IPS-15b (cell line): ENCODE measurements at regions not wholly inside any gene's neighbourhood (a gene's known extent, or its start where the extent isn't known, plus 50 kb on each side); places are given as distances from the start of the nearest gene placed in this dataset.

Experiments
- H3K27me3 ChIP-seq: one replicate; pipeline ENCODE4 v1.6.1; 2013; ENCODE audit warnings: low read length; ENCODE audit not compliant: control insufficient read depth, insufficient read depth
- H3K36me3 ChIP-seq: one replicate; pipeline ENCODE4 v1.6.1; 2013; ENCODE audit warnings: low read length; ENCODE audit not compliant: control insufficient read depth, insufficient read depth
- H3K4me1 ChIP-seq: one replicate; pipeline ENCODE4 v1.6.1; 2013; ENCODE audit warnings: mild to moderate bottlenecking, low read length; ENCODE audit not compliant: control insufficient read depth, insufficient read depth
- H3K4me3 ChIP-seq: one replicate; pipeline ENCODE4 v1.5.1; 2013; ENCODE audit warnings: low read depth, low read length
- H3K9ac ChIP-seq: one replicate; pipeline ENCODE4 v1.6.1; 2013; ENCODE audit warnings: low read depth, mild to moderate bottlenecking, low read length
- H3K9me3 ChIP-seq: one replicate; pipeline ENCODE4 v1.6.1; 2013; ENCODE audit warnings: mild to moderate bottlenecking, low read length; ENCODE audit not compliant: control insufficient read depth, insufficient read depth

DNA sequence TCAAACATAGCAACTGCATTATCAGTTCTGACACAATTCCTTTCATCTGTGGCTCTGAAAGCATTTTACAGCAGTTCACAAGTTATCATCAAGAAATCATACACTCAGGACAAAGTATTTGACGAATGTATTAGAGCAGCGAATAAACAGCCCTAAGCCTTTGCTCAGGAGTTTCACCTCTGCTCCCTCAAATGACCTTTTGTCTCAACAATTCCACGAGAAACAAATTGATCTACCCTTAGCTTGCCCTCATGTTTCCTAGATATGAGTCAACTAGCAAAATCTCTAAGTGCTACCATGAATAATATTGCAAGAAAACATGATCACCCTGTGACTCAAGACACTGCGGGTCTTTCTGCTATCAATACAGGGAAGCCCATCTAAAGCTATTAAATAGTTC is 396.1 kb downstream of the EFNB2 start:
- peaks cover 6% of the 10 kb centered on the region for H3K4me1 ChIP-seq
- H3K4me3 ChIP-seq: no peak overlapping the region
- H3K27me3 ChIP-seq: no peaks in the 10 kb centered on the region
- no peaks in the 10 kb centered on the region for H3K9me3 ChIP-seq
- H3K9ac ChIP-seq: no peak overlapping the region
- H3K36me3 ChIP-seq: no peaks in the 10 kb centered on the region

GRCh38 chr13:106138620-106139019 is 396.8 kb downstream of the EFNB2 start:
- Histone ChIP-seq H3K27me3 (no peaks in the 10 kb centered on the region), H3K9me3 (no peaks in the 10 kb centered on the region), H3K9ac (no peak overlapping the region), H3K4me1 (no peaks in the 10 kb centered on the region), H3K4me3 (no peak overlapping the region), H3K36me3 (no peaks in the 10 kb centered on the region)

DNA sequence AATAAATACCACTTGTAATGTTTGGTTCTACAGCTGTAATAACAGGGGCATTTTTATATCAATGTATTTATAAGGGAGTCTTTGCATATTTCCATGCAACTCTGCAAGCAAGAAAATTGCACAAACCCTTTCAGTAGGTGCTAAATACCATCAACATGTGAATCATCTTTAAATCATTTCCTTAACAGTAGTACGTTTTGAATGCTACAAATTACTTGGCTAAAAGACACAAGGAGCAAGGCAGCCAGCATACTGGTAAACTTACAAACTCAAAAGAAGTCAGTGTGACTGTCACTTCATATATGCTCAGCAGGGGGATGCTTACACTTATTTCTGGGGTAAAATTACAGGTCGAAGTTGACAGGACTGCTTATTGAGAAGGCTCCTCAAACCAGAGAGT is 402.4 kb downstream of the EFNB2 start:
- no peaks in the 10 kb centered on the region for H3K36me3 ChIP-seq
- no peaks in the 10 kb centered on the region for H3K9me3 ChIP-seq
- no peaks in the 10 kb centered on the region for H3K4me1 ChIP-seq
- H3K9ac ChIP-seq: no peak overlapping the region
- no peak overlapping the region for H3K4me3 ChIP-seq
- no peaks in the 10 kb centered on the region for H3K27me3 ChIP-seq

- Histone ChIP-seq H3K9ac (no peak overlapping the region), H3K36me3 (no peaks in the 10 kb centered on the region), H3K4me1 (no peaks in the 10 kb centered on the region), H3K27me3 (no peaks in the 10 kb centered on the region), H3K4me3 (no peak overlapping the region), H3K9me3 (no peaks in the 10 kb centered on the region)
Observed at GRCh38 chr13:106132216-106132615, 403.2 kb downstream of the EFNB2 start.

DNA sequence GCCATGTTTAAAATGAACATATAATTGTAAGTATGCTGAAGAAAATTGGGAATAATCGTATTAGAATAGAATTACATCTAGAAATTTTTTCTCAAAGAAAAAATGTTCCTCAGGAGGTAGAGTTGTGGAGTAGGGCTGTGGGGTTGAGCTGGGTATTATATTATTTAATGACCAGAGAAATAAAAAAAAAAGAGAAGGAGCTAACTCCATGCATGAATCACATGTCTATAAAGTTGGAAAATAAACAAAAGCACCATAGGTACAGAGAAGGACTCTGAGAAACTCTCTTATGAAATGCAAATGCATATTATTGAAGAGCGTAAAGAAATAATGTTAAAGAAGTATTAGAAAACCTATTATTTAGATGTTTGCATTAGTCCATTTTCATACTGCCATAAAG is 405.5 kb downstream of the EFNB2 start:
- Histone ChIP-seq H3K27me3 (no peaks in the 10 kb centered on the region), H3K4me1 (no peaks in the 10 kb centered on the region), H3K9me3 (no peaks in the 10 kb centered on the region), H3K36me3 (no peaks in the 10 kb centered on the region), H3K4me3 (no peak overlapping the region), H3K9ac (no peak overlapping the region)

GRCh38 chr13:106129273-106129672 is 406.2 kb downstream of the EFNB2 start:
- H3K9me3 ChIP-seq: no peaks in the 10 kb centered on the region

DNA sequence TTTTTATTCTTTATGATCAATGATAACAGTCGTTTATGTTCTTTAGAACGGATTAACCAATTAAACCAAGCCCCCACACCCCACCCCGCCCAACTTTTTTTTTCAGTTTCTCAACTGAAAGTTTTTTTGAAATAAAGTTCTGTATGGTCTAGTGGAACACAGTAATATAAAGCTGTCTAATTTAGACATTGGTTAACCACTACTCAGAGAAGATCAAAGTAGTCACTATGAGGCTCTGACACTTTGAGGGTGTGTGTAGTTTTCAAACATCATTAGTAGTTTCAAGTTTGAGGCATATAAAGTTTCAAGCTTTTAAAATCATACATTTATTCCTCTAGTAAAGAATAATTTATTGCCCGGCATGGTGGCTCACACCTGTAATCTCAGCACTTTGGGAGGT is 413.2 kb downstream of the EFNB2 start:
- Histone ChIP-seq H3K9ac (no peak overlapping the region), H3K4me1 (no peaks in the 10 kb centered on the region), H3K36me3 (no peaks in the 10 kb centered on the region), H3K27me3 (no peaks in the 10 kb centered on the region), H3K4me3 (no peak overlapping the region), H3K9me3 (no peaks in the 10 kb centered on the region)

More at GRCh38 chr13:106129273-106129672, 406.2 kb downstream of the EFNB2 start:
- H3K27me3 ChIP-seq: no peaks in the 10 kb centered on the region
- no peaks in the 10 kb centered on the region for H3K4me1 ChIP-seq
- H3K4me3 ChIP-seq: no peak overlapping the region
- H3K9ac ChIP-seq: no peak overlapping the region
- H3K36me3 ChIP-seq: no peaks in the 10 kb centered on the region

- H3K9ac ChIP-seq: no peak overlapping the region
Observed at GRCh38 chr13:106121173-106121754, 414.2 kb downstream of the EFNB2 start.

DNA sequence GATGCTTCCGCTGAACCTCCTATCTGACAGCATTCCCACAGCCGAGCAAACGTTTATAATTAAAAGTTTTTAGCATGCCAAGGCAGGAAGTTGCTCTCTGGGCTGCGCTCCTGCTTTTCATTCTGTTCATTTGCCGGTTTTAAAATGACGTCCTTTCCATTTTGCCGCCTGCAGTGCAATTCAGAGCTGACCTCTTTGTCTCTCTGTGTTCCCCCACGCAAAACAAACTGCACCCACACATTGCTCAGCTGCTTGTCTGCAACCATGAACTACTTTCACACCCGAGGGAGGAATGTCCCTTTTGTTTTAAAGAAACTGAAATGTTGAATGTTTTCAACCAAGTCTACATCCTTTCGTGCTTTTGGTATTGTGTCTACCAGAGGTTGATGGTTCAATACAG is 416.5 kb downstream of the EFNB2 start:
- H3K9me3 ChIP-seq: no peaks in the 10 kb centered on the region
- no peaks in the 10 kb centered on the region for H3K27me3 ChIP-seq
- H3K9ac ChIP-seq: no peak overlapping the region
- no peaks in the 10 kb centered on the region for H3K4me1 ChIP-seq
- H3K4me3 ChIP-seq: no peak overlapping the region
- H3K36me3 ChIP-seq: no peaks in the 10 kb centered on the region

More at GRCh38 chr13:106121173-106121754, 414.2 kb downstream of the EFNB2 start:
- Histone ChIP-seq H3K4me3 (no peak overlapping the region), H3K4me1 (no peaks in the 10 kb centered on the region), H3K36me3 (no peaks in the 10 kb centered on the region), H3K27me3 (no peaks in the 10 kb centered on the region), H3K9me3 (no peaks in the 10 kb centered on the region)

DNA sequence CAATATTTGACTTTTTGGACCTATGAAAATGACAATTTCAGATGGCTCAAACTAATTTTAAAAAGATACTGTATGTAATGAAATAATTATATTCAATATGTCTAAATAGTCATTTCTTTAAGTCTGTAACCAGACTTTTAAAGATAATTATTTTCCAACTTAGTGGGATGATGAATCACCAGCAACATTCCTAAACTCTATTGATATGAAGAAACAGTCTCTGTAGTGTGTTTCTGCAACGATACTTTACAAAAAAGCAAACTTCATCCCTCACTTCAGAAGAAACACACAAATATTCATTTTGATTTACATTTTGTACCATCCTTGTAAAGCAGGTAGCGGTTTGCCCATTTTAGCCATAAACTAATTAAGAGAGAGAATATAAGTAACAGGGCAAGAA is 417.4 kb downstream of the EFNB2 start:
- no peaks in the 10 kb centered on the region for H3K27me3 ChIP-seq
- no peak overlapping the region for H3K4me3 ChIP-seq
- no peaks in the 10 kb centered on the region for H3K36me3 ChIP-seq
- no peak overlapping the region for H3K9ac ChIP-seq
- no peaks in the 10 kb centered on the region for H3K4me1 ChIP-seq
- no peaks in the 10 kb centered on the region for H3K9me3 ChIP-seq

GRCh38 chr13:106117640-106118039 is 417.8 kb downstream of the EFNB2 start:
- Histone ChIP-seq H3K36me3 (no peaks in the 10 kb centered on the region), H3K4me3 (no peak overlapping the region), H3K9me3 (no peaks in the 10 kb centered on the region), H3K9ac (no peak overlapping the region), H3K27me3 (no peaks in the 10 kb centered on the region), H3K4me1 (no peaks in the 10 kb centered on the region)

- Histone ChIP-seq H3K9me3 (no peaks in the 10 kb centered on the region), H3K36me3 (no peaks in the 10 kb centered on the region), H3K9ac (no peak overlapping the region), H3K4me3 (no peak overlapping the region), H3K4me1 (no peaks in the 10 kb centered on the region), H3K27me3 (no peaks in the 10 kb centered on the region)
Observed at GRCh38 chr13:106117035-106117434, 418.4 kb downstream of the EFNB2 start.
